HEK293 (cell line): ENCODE measurements at regions not wholly inside any gene's neighbourhood (a gene's known extent, or its start where the extent isn't known, plus 50 kb on each side); places are given as distances from the start of the nearest gene placed in this dataset.
A peak's percentile ranks its signal among the peaks of the same experiment; 100 is the strongest.

Experiments
- CTCF ChIA-PET: fragments of 350-600 bp; formaldehyde crosslinking; extraction: SDS; loops from one replicate; lab custom pipeline; 2021; ENCODE audit warnings: antibody characterized with exemption; lab: Yijun Ruan, JAX
- POLR2A ChIA-PET: fragments of 300-600 bp; formaldehyde crosslinking; extraction: SDS; loops from one replicate; lab custom pipeline; 2020; ENCODE audit warnings: antibody characterized with exemption, inconsistent platforms; lab: Yijun Ruan, JAX
- H3K27ac ChIP-seq: fragments of 200-500 bp; sonication (Bioruptor generic); 2 replicates; pipeline ENCODE4 v1.5.1; 2014; ENCODE audit warnings: low read depth, low read length, control low read depth, inconsistent platforms; ENCODE audit errors: extremely low read depth
- H3K36me3 ChIP-seq, 2 experiments: fragments of 200-500 bp in 1 of 2; sonication (Bioruptor generic) in 1 of 2; 1 replicate in 1 of 2; 2 replicates in 1 of 2; pipeline ENCODE4 v1.5.1; 2014 to 2017; ENCODE audit warnings: inconsistent platforms in 2 of 2, low read length in 2 of 2; ENCODE audit not compliant: control insufficient read depth in 2 of 2, insufficient read depth in 1 of 2
- H3K4me1 ChIP-seq: fragments of 200-500 bp; sonication (Bioruptor generic); 2 replicates; pipeline ENCODE4 v1.5.1; 2014; ENCODE audit warnings: mild to moderate bottlenecking, low read length, inconsistent platforms; ENCODE audit not compliant: control insufficient read depth, insufficient read depth
- H3K4me3 ChIP-seq: 2 replicates; pipeline ENCODE4 v1.5.1; 2011; ENCODE audit warnings: low read depth, mild to moderate bottlenecking, control low read depth, low read length, moderate library complexity
- H3K9me3 ChIP-seq: fragments of 200-500 bp; sonication (Bioruptor generic); 2 replicates; pipeline ENCODE4 v1.5.1; 2014; ENCODE audit warnings: low read depth, low read length, inconsistent platforms; ENCODE audit not compliant: control insufficient read depth, insufficient read depth
- HOXD13 ChIP-seq: sonication (generic); formaldehyde crosslinking; IDR thresholded peaks from 2 replicates; pipeline ENCODE4 v1.8.0; 2022; ENCODE audit warnings: missing genetic modification reagents, borderline replicate concordance
- KLF16 ChIP-seq: fragments of 450-650 bp; formaldehyde crosslinking; IDR thresholded peaks from 2 replicates; pipeline ENCODE4 v1.5.1; 2017; ENCODE audit warnings: missing biosample characterization, missing genetic modification characterization
- KLF17 ChIP-seq: fragments of 450-650 bp; formaldehyde crosslinking; IDR thresholded peaks from 2 replicates; pipeline ENCODE4 v1.5.1; 2016; ENCODE audit warnings: missing biosample characterization, missing genetic modification characterization
- SCRT2 ChIP-seq: fragments of 450-650 bp; formaldehyde crosslinking; IDR thresholded peaks from 2 replicates; pipeline ENCODE4 v1.5.1; 2016; ENCODE audit warnings: missing biosample characterization, missing genetic modification characterization
- SETDB1 ChIP-seq: IDR thresholded peaks from one replicate; pipeline ENCODE4 v1.6.1; 2017; ENCODE audit warnings: mild to moderate bottlenecking, low read length, moderate library complexity, mixed read lengths; ENCODE audit not compliant: insufficient read length
- ZEB2 ChIP-seq: fragments of 450-650 bp; formaldehyde crosslinking; IDR thresholded peaks from 2 replicates; pipeline ENCODE4 v1.5.1; 2016; ENCODE audit warnings: missing biosample characterization, missing genetic modification characterization
- ZFHX2 ChIP-seq: fragments of 450-650 bp; formaldehyde crosslinking; conservative IDR thresholded peaks from 2 replicates; pipeline ENCODE4 v1.5.1; 2016; ENCODE audit warnings: missing biosample characterization, missing genetic modification characterization
- ZNF10 ChIP-seq: fragments of 450-650 bp; formaldehyde crosslinking; IDR thresholded peaks from 2 replicates; pipeline ENCODE4 v1.5.1; 2017; ENCODE audit warnings: missing biosample characterization, missing genetic modification characterization
- ZNF366 ChIP-seq: fragments of 450-650 bp; formaldehyde crosslinking; conservative IDR thresholded peaks from 2 replicates; pipeline ENCODE4 v1.5.1; 2016; ENCODE audit warnings: missing biosample characterization, missing genetic modification characterization
- ZNF404 ChIP-seq: fragments of 450-650 bp; formaldehyde crosslinking; IDR thresholded peaks from 2 replicates; pipeline ENCODE4 v1.5.1; 2017; ENCODE audit warnings: missing biosample characterization, missing genetic modification characterization
- ZNF521 ChIP-seq: fragments of 450-650 bp; formaldehyde crosslinking; IDR thresholded peaks from 2 replicates; pipeline ENCODE4 v1.5.1; 2017; ENCODE audit warnings: missing biosample characterization, mild to moderate bottlenecking, missing genetic modification characterization
- ZNF626 ChIP-seq: fragments of 450-650 bp; sonication (Bioruptor Pico); formaldehyde crosslinking; IDR thresholded peaks from 2 replicates; pipeline ENCODE4 v1.5.1; 2018; ENCODE audit warnings: missing biosample characterization, missing genetic modification characterization, inconsistent platforms
- ZNF707 ChIP-seq: fragments of 450-650 bp; formaldehyde crosslinking; IDR thresholded peaks from 2 replicates; pipeline ENCODE4 v1.5.1; 2016; ENCODE audit warnings: missing biosample characterization, missing genetic modification characterization
- ZNF843 ChIP-seq: fragments of 450-650 bp; formaldehyde crosslinking; IDR thresholded peaks from 2 replicates; pipeline ENCODE4 v1.5.1; 2016; ENCODE audit warnings: missing biosample characterization, missing genetic modification characterization
- TF ChIP-seq, protein P1 (sequence below): fragments of 450-650 bp; formaldehyde crosslinking; IDR thresholded peaks from 2 replicates; pipeline ENCODE4 v1.5.1; 2016; ENCODE audit warnings: missing biosample characterization, missing genetic modification characterization
- TF ChIP-seq, protein P2 (sequence below): fragments of 450-650 bp; formaldehyde crosslinking; IDR thresholded peaks from 2 replicates; pipeline ENCODE4 v1.5.1; 2016; ENCODE audit warnings: missing biosample characterization, missing genetic modification characterization
- TF ChIP-seq, protein P3 (sequence below): sonication (generic); formaldehyde crosslinking; IDR thresholded peaks from 2 replicates; pipeline ENCODE4 v1.8.1; 2022; ENCODE audit warnings: mild to moderate bottlenecking, moderate library complexity, missing genetic modification reagents
- TF ChIP-seq, protein P4 (sequence below): fragments of 450-650 bp; formaldehyde crosslinking; IDR thresholded peaks from 2 replicates; pipeline ENCODE4 v1.5.1; 2016; ENCODE audit warnings: missing biosample characterization, missing genetic modification characterization
- TF ChIP-seq, protein P5 (sequence below): fragments of 450-650 bp; formaldehyde crosslinking; IDR thresholded peaks from 2 replicates; pipeline ENCODE4 v1.5.0; 2017; ENCODE audit warnings: missing biosample characterization, missing genetic modification characterization, borderline replicate concordance

GRCh38 chr20:11328839-11329238 lies 588.9 kb upstream of the BTBD3 start:
- POLR2A ChIA-PET: no interaction called here
- CTCF ChIA-PET: no interaction called here

GRCh38 chr20:11329271-11329670 lies 588.4 kb upstream of the BTBD3 start:
- no peaks in the 10 kb centered on the region; the same call in 1 of the 2 replicates for H3K4me1 ChIP-seq
- no peak overlapping the region for H3K4me3 ChIP-seq
- H3K27ac ChIP-seq: no peak overlapping the region
- H3K9me3 ChIP-seq: no peaks in the 10 kb centered on the region
- TF ChIP-seq SCRT2 (peak; percentile 45; the same call in 1 of the 2 replicates), ZNF707 (tag by site-specific recombination) (no peak)
- no peaks in the 10 kb centered on the region for H3K36me3 ChIP-seq
- POLR2A ChIA-PET: no interaction called here
- CTCF ChIA-PET: no interaction called here

More at GRCh38 chr20:11328839-11329238, 588.9 kb upstream of the BTBD3 start:
- no peak for TF ChIP-seq ZNF404
- H3K9me3 ChIP-seq: no peaks in the 10 kb centered on the region
- no peaks in the 10 kb centered on the region for H3K36me3 ChIP-seq
- no peak overlapping the region for H3K27ac ChIP-seq
- H3K4me3 ChIP-seq: no peak overlapping the region
- no peaks in the 10 kb centered on the region; the same call in 1 of the 2 replicates for H3K4me1 ChIP-seq

GRCh38 chr20:11331096-11331495 lies 586.6 kb upstream of the BTBD3 start:
- no peak overlapping the region for H3K4me3 ChIP-seq
- TF ChIP-seq, protein P1, sequence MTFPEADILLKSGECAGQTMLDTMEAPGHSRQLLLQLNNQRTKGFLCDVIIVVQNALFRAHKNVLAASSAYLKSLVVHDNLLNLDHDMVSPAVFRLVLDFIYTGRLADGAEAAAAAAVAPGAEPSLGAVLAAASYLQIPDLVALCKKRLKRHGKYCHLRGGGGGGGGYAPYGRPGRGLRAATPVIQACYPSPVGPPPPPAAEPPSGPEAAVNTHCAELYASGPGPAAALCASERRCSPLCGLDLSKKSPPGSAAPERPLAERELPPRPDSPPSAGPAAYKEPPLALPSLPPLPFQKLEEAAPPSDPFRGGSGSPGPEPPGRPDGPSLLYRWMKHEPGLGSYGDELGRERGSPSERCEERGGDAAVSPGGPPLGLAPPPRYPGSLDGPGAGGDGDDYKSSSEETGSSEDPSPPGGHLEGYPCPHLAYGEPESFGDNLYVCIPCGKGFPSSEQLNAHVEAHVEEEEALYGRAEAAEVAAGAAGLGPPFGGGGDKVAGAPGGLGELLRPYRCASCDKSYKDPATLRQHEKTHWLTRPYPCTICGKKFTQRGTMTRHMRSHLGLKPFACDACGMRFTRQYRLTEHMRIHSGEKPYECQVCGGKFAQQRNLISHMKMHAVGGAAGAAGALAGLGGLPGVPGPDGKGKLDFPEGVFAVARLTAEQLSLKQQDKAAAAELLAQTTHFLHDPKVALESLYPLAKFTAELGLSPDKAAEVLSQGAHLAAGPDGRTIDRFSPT: peak; percentile 46; the same call in 1 of the 2 replicates
- TF ChIP-seq, protein P2, sequence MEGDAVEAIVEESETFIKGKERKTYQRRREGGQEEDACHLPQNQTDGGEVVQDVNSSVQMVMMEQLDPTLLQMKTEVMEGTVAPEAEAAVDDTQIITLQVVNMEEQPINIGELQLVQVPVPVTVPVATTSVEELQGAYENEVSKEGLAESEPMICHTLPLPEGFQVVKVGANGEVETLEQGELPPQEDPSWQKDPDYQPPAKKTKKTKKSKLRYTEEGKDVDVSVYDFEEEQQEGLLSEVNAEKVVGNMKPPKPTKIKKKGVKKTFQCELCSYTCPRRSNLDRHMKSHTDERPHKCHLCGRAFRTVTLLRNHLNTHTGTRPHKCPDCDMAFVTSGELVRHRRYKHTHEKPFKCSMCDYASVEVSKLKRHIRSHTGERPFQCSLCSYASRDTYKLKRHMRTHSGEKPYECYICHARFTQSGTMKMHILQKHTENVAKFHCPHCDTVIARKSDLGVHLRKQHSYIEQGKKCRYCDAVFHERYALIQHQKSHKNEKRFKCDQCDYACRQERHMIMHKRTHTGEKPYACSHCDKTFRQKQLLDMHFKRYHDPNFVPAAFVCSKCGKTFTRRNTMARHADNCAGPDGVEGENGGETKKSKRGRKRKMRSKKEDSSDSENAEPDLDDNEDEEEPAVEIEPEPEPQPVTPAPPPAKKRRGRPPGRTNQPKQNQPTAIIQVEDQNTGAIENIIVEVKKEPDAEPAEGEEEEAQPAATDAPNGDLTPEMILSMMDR (tag by site-specific recombination): no peak
- no peak for TF ChIP-seq KLF17 (tag by site-specific recombination)
- TF ChIP-seq ZEB2: no peak
- TF ChIP-seq, protein P3, sequence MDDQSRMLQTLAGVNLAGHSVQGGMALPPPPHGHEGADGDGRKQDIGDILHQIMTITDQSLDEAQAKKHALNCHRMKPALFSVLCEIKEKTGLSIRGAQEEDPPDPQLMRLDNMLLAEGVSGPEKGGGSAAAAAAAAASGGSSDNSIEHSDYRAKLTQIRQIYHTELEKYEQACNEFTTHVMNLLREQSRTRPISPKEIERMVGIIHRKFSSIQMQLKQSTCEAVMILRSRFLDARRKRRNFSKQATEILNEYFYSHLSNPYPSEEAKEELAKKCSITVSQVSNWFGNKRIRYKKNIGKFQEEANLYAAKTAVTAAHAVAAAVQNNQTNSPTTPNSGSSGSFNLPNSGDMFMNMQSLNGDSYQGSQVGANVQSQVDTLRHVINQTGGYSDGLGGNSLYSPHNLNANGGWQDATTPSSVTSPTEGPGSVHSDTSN (CRISPR knock-in tag): no peak
- TF ChIP-seq ZNF10 (tag by site-specific recombination): no peak
- H3K27ac ChIP-seq: no peak overlapping the region
- POLR2A ChIA-PET: no interaction called here
- H3K9me3 ChIP-seq: no peaks in the 10 kb centered on the region
- H3K36me3 ChIP-seq: no peaks in the 10 kb centered on the region
- H3K4me1 ChIP-seq: no peaks in the 10 kb centered on the region; the same call in 1 of the 2 replicates
- CTCF ChIA-PET: no interaction called here

- POLR2A ChIA-PET: no interaction called here
- H3K36me3 ChIP-seq: no peaks in the 10 kb centered on the region
- no peak overlapping the region for H3K4me3 ChIP-seq
- no peak overlapping the region for H3K27ac ChIP-seq
- no peaks in the 10 kb centered on the region for H3K9me3 ChIP-seq
- H3K4me1 ChIP-seq: no peaks in the 10 kb centered on the region; the same call in 1 of the 2 replicates
- CTCF ChIA-PET: no interaction called here
- TF ChIP-seq ZNF521 (tag by site-specific recombination): no peak
- TF ChIP-seq, protein P4, sequence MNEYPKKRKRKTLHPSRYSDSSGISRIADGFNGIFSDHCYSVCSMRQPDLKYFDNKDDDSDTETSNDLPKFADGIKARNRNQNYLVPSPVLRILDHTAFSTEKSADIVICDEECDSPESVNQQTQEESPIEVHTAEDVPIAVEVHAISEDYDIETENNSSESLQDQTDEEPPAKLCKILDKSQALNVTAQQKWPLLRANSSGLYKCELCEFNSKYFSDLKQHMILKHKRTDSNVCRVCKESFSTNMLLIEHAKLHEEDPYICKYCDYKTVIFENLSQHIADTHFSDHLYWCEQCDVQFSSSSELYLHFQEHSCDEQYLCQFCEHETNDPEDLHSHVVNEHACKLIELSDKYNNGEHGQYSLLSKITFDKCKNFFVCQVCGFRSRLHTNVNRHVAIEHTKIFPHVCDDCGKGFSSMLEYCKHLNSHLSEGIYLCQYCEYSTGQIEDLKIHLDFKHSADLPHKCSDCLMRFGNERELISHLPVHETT (tag by site-specific recombination): no peak
- TF ChIP-seq ZNF843: no peak
- no peak for TF ChIP-seq SETDB1
- TF ChIP-seq, protein P5, sequence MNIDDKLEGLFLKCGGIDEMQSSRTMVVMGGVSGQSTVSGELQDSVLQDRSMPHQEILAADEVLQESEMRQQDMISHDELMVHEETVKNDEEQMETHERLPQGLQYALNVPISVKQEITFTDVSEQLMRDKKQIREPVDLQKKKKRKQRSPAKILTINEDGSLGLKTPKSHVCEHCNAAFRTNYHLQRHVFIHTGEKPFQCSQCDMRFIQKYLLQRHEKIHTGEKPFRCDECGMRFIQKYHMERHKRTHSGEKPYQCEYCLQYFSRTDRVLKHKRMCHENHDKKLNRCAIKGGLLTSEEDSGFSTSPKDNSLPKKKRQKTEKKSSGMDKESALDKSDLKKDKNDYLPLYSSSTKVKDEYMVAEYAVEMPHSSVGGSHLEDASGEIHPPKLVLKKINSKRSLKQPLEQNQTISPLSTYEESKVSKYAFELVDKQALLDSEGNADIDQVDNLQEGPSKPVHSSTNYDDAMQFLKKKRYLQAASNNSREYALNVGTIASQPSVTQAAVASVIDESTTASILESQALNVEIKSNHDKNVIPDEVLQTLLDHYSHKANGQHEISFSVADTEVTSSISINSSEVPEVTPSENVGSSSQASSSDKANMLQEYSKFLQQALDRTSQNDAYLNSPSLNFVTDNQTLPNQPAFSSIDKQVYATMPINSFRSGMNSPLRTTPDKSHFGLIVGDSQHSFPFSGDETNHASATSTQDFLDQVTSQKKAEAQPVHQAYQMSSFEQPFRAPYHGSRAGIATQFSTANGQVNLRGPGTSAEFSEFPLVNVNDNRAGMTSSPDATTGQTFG: no peak
- TF ChIP-seq ZNF626 (tag by site-specific recombination): no peak
- no peak for TF ChIP-seq ZFHX2 (tag by site-specific recombination)
- no peak for TF ChIP-seq HOXD13 (CRISPR knock-in tag)
- TF ChIP-seq ZNF366 (tag by site-specific recombination): no peak
- no peak for TF ChIP-seq KLF16 (tag by site-specific recombination)
- TF ChIP-seq SCRT2: no peak
Observed at GRCh38 chr20:11332381-11332780, 585.3 kb upstream of the BTBD3 start.
